GM12878 (cell line): ENCODE measurements at regions not wholly inside any gene's neighbourhood (a gene's known extent, or its start where the extent isn't known, plus 50 kb on each side); places are given as distances from the start of the nearest gene placed in this dataset.

Experiments
- ATAC-seq: fragments of 200-7000 bp; cut with Tn5 transposase; 3 replicates; pipeline ENCODE4 v1.9.1; 2020; ENCODE audit warnings: mild to moderate bottlenecking, moderate library complexity
- BruUV-seq: library from RNA; stranded (reverse); fragments of 400-500 nt; replicated peaks from 2 replicates; lab custom pipeline; 2021; lab: Mats Ljungman, UMichigan
- CTCF ChIA-PET: fragments of 300-600 bp; sonication (Branson Sonifier 250); formaldehyde crosslinking; extraction: SDS; loops from one replicate; lab custom pipeline; 2021; ENCODE audit warnings: inconsistent platforms; lab: Yijun Ruan, JAX
- POLR2A ChIA-PET: fragments of 350-600 bp; formaldehyde crosslinking; extraction: SDS; loops from one replicate; lab custom pipeline; 2021; ENCODE audit warnings: inconsistent platforms; lab: Charles Lee
- RAD21 ChIA-PET: fragments of 300-600 bp; sonication (Branson Sonifier 250); formaldehyde crosslinking; loops from one replicate; lab custom pipeline; 2023; ENCODE audit warnings: antibody characterized with exemption; ENCODE audit not compliant: unreplicated experiment; lab: Charles Lee
- SMC1A ChIA-PET: fragments of 300-600 bp; sonication (Branson Sonifier 250); formaldehyde crosslinking; loops from one replicate; lab custom pipeline; 2023; ENCODE audit not compliant: unreplicated experiment, uncharacterized antibody; lab: Charles Lee
- DNase-seq: peaks from one replicate; pipeline ENCODE4 v3.0.0-alpha.2; 2011; ENCODE audit warnings: low read depth, low spot score
- FAIRE-seq: peaks from 3 replicates; lab custom pipeline; 2011; peaks lifted over from hg19 to GRCh38; lab: Jason Lieb, UNC
- H2AFZ ChIP-seq: 2 replicates; pipeline ENCODE4 v1.6.0; 2011; ENCODE audit warnings: low read depth, low read length, control low read depth; ENCODE audit not compliant: control insufficient read depth
- H3K27ac ChIP-seq: 2 replicates; pipeline ENCODE4 v1.5.1; 2011; ENCODE audit warnings: control low read depth; ENCODE audit not compliant: control insufficient read depth, insufficient read depth
- H3K27me3 ChIP-seq, 2 experiments: replicated peaks in 1 of 2; 2 replicates each; pipeline versions ENCODE4 v1.6.0 to v1.6.1; 2011; ENCODE audit warnings: low read length in 1 of 2; ENCODE audit not compliant: control insufficient read depth in 2 of 2, insufficient read depth in 2 of 2
- H3K36me3 ChIP-seq, 2 experiments: 2 replicates each; pipeline ENCODE4 v1.5.1; 2011; ENCODE audit warnings: low read length in 1 of 2; ENCODE audit not compliant: control insufficient read depth in 2 of 2, insufficient read depth in 2 of 2
- H3K4me1 ChIP-seq: 2 replicates; pipeline ENCODE4 v1.6.1; 2011; ENCODE audit warnings: mild to moderate bottlenecking, low read length, moderate library complexity, mixed read lengths; ENCODE audit not compliant: control insufficient read depth, insufficient read depth
- H3K4me2 ChIP-seq: 2 replicates; pipeline ENCODE4 v1.6.0; 2011; ENCODE audit warnings: control low read depth; ENCODE audit not compliant: control insufficient read depth, insufficient read depth
- H3K4me3 ChIP-seq: fragments of 200-600 bp; sonication (generic); 2 replicates; pipeline ENCODE4 v1.5.1; 2016
- H3K79me2 ChIP-seq: 2 replicates; pipeline ENCODE4 v1.6.0; 2011; ENCODE audit warnings: low read length; ENCODE audit not compliant: control insufficient read depth, insufficient read depth
- H3K9ac ChIP-seq: 2 replicates; pipeline ENCODE4 v1.8.0; 2011; ENCODE audit warnings: low read length, control low read depth, mixed read lengths; ENCODE audit not compliant: control insufficient read depth, insufficient read depth
- H3K9me3 ChIP-seq: replicated peaks from 3 replicates; pipeline ENCODE4 v1.5.1; 2011; ENCODE audit warnings: mild to moderate bottlenecking, low read length; ENCODE audit not compliant: control insufficient read depth, insufficient read depth
- H4K20me1 ChIP-seq: 2 replicates; pipeline ENCODE4 v1.6.0; 2011; ENCODE audit not compliant: control insufficient read depth, insufficient read depth
- BCLAF1 ChIP-seq: fragments of 450-650 bp; IDR thresholded peaks from 2 replicates; pipeline ENCODE4 v1.6.1; 2017; ENCODE audit warnings: antibody characterized with exemption, mild to moderate bottlenecking, moderate library complexity
- E2F8 ChIP-seq: fragments of 450-650 bp; IDR thresholded peaks from 2 replicates; pipeline ENCODE4 v1.6.1; 2018; ENCODE audit warnings: mild to moderate bottlenecking, low read depth, moderate library complexity; ENCODE audit not compliant: partially characterized antibody
- EED ChIP-seq: sonication (generic); IDR thresholded peaks from 2 replicates; pipeline ENCODE4 v1.6.1; 2016; ENCODE audit warnings: antibody characterized with exemption, low read depth
- JUNB ChIP-seq: IDR thresholded peaks from 2 replicates; pipeline ENCODE4 v1.6.1; 2016; ENCODE audit warnings: antibody characterized with exemption, mild to moderate bottlenecking
- KAT2A ChIP-seq: conservative IDR thresholded peaks from 2 replicates; pipeline ENCODE4 v1.6.1; 2011; ENCODE audit warnings: low read depth, low read length; ENCODE audit not compliant: control insufficient read depth
- NFXL1 ChIP-seq: fragments of 450-650 bp; IDR thresholded peaks from 2 replicates; pipeline ENCODE4 v1.6.1; 2017; ENCODE audit warnings: antibody characterized with exemption, mild to moderate bottlenecking, borderline replicate concordance
- POLR2AphosphoS5 ChIP-seq: IDR thresholded peaks from 2 replicates; pipeline ENCODE4 v1.6.1; 2011; ENCODE audit warnings: mild to moderate bottlenecking, low read length, inconsistent platforms
- RAD21 ChIP-seq: IDR thresholded peaks from 2 replicates; pipeline ENCODE4 v1.6.1; 2011; ENCODE audit warnings: mild to moderate bottlenecking, low read depth, low read length, moderate library complexity; ENCODE audit not compliant: insufficient read depth
- RELA ChIP-seq: fragments of 450-650 bp; IDR thresholded peaks from 2 replicates; pipeline ENCODE4 v1.8.0; 2014; ENCODE audit warnings: borderline replicate concordance; ENCODE audit not compliant: partially characterized antibody
- SIN3A ChIP-seq: IDR thresholded peaks from 2 replicates; pipeline ENCODE4 v1.6.1; 2012; ENCODE audit warnings: low read depth, low read length, improper control_type of control experiment
- USF2 ChIP-seq: IDR thresholded peaks from 2 replicates; pipeline ENCODE4 v1.6.1; 2011; ENCODE audit warnings: low read depth, low read length, improper control_type of control experiment, borderline replicate concordance
- WRNIP1 ChIP-seq: IDR thresholded peaks from 2 replicates; pipeline ENCODE4 v1.6.1; 2011; ENCODE audit warnings: low read depth, low read length, improper control_type of control experiment, borderline replicate concordance
- ZBTB40 ChIP-seq: fragments of 450-650 bp; IDR thresholded peaks from 2 replicates; pipeline ENCODE4 v1.6.1; 2016; ENCODE audit warnings: mild to moderate bottlenecking, moderate library complexity, borderline replicate concordance
- WGBS: methylation state at CpG from one replicate; pipeline ENCODE4 v1.1.6; 2016; ENCODE audit warnings: low lambda C conversion rate; ENCODE audit not compliant: insufficient replicate concordance, insufficient coverage; ENCODE audit errors: missing lambda C conversion rate; 5-methylcytosine and 5-hydroxymethylcytosine counted together
- in situ Hi-C: fragments of 300-500 bp; cut with MboI; formaldehyde crosslinking; loops from 9 replicates; pipeline ENCODE4 v1.14.3; 2018; ENCODE audit warnings: mixed read lengths
- intact Hi-C: fragments of 100-400 bp; cut with micrococcal nuclease; formaldehyde crosslinking; loops from one replicate; pipeline ENCODE4 v1.14.2; 2022; ENCODE audit not compliant: unreplicated experiment

GRCh38 chr9:115757461-115757860, 396.1 kb upstream of the PAPPA start (continued):
- TF ChIP-seq USF2 (no peak), BCLAF1 (no peak), RAD21 (no peak), EED (no peak), NFXL1 (no peak), WRNIP1 (no peak)

GRCh38 chr9:115758441-115758840, 395.1 kb upstream of the PAPPA start:
- ATAC-seq = no peak
- no peak overlapping the region for H3K9ac ChIP-seq
- CTCF ChIA-PET = no interaction called here
- no peak for TF ChIP-seq KAT2A
- TF ChIP-seq POLR2AphosphoS5 = no peak
- TF ChIP-seq E2F8 = no peak
- no peak for TF ChIP-seq JUNB
- no peak for TF ChIP-seq RELA
- no peak for TF ChIP-seq ZBTB40
- TF ChIP-seq SIN3A = no peak

More at GRCh38 chr9:115758441-115758840, 395.1 kb upstream of the PAPPA start:
- Histone ChIP-seq H3K4me3 (no peak overlapping the region), H4K20me1 (no peaks in the 10 kb centered on the region), H3K4me2 (no peak overlapping the region), H3K79me2 (no peaks in the 10 kb centered on the region), H3K27ac (no peak overlapping the region), H3K4me1 (no peaks in the 10 kb centered on the region), H2AFZ (no peak overlapping the region), H3K36me3 (no peaks in the 10 kb centered on the region), H3K27me3 (no peaks in the 10 kb centered on the region), H3K9me3 (no peaks in the 10 kb centered on the region)
- no TSS peak for BruUV-seq
- in situ Hi-C loops = no loop called here
- no peak for DNase-seq
- SMC1A ChIA-PET = interaction anchor here (0.6 kb wide), 2 partner anchors 387 to 854 kb away, joined by 3 to 4 read pairs; no protein-coding TSS in a partner anchor
- no peak for FAIRE-seq
- intact Hi-C loops = no loop called here
- RAD21 ChIA-PET = no interaction called here
- 14% methylated on average over 3 of the region's 3 CpGs for WGBS
- POLR2A ChIA-PET = no interaction called here
